HG02885 (cell line): ENCODE measurements at regions not wholly inside any gene's neighbourhood (a gene's known extent, or its start where the extent isn't known, plus 50 kb on each side); places are given as distances from the start of the nearest gene placed in this dataset.
"Not testable (repeated sequence)": the region's sequence is repeated elsewhere in the genome, so short reads cannot be mapped to it uniquely, and the experiment has no call there.

Source experiments
- ATAC-seq: cut with Tn5 transposase; IDR thresholded peaks from one replicate; pipeline ENCODE4 v1.9.1; 2021; ENCODE audit warnings: mild to moderate bottlenecking; ENCODE audit not compliant: unreplicated experiment, poor library complexity

DNA sequence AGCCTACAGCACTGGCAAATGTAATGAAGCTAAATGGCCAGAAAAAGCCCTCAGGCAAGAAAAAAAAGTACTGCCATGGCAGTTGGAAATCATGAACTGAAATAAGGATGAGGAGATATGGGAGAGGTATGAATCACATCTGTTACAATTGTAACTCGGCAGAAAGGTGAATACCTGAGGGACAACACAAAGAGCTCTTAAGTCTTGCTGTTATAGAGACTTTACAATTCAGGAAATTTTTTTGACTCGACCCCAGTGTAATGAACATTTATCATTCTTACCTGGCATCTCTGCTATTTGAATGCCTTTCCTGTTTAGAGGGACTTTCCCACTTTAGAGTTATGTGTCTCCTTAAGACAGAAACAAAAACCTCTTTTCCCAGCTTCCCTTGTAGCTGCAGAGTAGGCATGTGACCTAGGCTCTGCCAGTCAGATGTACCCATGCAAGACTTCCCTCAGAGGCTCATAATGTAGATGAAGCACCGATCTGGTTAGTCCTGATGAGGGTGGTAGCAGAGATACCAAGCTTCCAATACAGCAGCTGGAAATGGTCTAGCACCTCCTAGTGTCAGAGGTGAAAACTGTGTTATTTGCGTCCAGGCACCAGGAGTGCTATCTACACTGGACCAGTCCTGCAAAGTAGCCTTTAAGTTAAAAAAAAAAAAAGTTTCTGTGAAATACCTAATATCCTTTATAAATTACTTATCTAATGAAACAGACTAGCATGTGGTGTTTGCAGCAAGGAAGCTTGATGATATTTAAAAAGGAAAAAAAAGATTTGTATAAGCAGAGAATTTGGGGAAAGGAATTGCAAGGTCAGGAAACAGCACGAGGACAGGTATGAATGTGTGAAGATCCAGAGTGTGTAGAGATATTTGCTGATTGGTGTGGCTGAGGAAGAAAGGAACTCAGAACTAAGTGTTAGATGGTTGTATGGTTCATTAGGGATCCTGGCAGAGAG lies 146.9 kb upstream of the SLC1A3 start:
- ATAC-seq = no peak

DNA sequence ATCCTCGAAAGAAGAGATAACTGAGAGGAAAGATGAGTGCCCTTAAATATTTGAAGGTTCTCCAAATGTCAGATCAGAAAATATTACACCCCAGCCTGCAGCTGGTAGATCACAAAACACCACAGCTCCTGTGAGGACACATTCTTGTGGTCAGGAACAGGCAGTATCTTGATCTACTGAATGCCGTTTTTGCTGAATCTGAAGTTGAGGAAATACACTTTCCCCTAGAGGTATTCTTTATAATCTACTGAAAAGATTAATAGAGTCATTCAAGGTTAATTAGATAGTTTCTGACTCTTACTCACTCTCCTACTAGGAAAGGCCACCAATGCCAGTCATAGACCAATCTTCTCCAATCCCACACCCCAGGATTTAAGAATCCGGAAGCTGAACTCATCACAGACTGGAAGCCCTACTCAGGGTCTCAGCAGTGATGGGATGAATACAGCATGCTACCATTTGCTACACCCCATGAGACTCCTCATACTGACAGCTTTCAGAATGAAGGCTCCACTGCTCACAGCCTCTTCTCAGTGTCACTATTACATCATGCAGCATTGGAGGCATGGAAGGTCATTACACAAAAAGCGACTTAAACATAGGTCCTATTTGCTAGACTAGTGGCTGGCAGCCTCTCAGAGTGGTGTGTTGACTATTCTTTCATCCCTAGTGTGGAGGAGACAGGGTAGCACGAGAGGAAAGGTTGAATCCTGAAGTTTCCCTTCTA lies 143.9 kb upstream of the SLC1A3 start:
- no peak for ATAC-seq

DNA sequence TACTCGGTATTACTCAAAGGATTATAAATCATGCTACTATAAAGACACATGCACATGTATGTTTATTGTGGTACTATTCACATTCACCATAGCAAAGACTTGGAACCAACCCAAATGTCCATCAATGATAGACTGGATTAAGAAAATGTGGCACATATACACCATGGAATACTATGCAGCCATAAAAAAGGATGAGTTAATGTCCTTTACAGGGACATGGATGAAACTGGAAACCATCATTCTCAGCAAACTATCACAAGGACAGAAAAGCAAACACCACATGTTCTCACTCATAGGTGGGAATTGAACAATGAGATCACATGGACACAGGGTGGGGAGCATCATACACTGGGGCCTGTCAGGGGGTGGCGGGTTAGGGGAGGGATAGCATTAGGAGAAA lies 130.5 kb upstream of the SLC1A3 start:
- not testable (repeated sequence) for ATAC-seq

DNA sequence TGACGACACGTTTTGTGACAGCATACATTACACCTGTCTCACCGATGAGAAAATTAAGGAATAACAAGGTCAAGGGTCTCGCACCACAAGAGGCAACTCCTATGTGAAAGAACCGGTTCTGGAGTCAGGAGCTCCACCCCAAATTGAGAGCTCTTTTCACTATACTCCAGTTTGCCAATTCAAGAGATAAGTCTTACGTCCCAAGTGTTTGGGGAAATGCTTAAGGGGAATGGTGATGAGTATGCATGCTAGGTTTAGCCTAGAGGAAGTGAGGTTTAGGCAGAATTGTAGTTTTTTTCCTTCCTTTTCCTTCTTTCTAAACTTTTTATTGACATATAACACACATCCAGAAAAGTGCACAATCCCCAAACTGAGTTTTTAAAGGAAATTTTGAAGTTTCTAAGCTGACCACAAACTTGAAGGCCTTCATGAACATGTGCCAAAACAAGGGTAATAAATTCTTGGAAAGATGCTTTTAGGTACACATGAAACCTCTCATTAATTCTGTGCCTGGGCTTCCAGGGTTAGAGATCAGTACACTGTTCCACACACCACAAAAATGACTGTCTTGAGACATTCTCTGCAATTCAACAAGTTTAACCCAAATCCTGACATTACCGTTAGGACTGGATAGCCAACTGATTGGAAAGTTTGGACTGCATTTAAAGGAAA lies 127.6 kb upstream of the SLC1A3 start:
- no peak for ATAC-seq

DNA sequence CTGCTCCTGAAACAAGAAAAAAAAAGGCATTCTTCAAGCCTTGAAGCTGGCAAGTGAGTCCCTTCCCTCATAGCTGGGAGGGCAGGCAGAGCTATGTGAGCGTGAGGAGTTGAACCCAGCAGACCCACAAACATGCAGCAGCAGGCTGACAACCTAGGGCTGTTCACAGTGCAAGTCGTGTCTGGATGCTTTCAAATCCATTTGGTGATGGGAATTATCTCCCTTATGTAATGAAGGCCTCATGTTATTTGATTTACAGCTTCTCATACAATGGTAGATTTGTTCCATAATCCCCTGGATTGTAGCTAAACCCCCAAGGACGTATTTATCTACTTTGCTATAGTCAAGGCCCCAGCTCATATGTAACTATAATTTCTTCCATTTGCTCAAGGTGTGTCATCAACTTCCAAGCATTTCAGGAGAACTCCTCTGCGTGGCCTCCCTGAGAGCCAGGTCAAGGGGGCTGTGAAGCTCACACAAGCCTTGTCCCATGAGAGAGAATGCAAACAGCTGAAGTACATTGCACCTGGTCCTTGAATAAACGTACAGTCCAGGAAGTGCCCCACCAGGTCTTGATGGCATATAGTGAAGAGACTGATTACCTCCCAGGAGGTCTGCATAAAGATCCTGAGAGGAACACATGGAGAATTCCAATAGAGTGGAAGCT lies 124.8 kb upstream of the SLC1A3 start:
- ATAC-seq = no peak

DNA sequence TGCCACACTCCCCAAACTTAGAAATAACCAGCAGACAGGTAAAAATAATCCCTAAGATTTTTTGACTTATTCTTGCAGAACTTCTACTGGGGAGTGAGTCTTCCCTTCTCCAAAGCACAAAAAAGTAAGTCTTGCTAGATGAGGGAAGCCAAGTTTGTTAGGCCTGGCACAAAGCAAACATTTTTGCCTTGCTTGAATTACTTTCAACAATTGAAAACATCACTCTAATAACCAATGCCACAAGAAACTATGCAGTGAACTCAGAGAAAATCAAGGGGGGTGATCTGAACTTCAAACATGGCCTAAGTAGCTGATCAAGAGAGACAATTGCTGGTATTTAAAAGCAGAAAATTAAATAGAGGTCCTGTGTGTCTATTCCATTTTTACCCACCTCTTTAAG lies 123.6 kb upstream of the SLC1A3 start:
- ATAC-seq = no peak

DNA sequence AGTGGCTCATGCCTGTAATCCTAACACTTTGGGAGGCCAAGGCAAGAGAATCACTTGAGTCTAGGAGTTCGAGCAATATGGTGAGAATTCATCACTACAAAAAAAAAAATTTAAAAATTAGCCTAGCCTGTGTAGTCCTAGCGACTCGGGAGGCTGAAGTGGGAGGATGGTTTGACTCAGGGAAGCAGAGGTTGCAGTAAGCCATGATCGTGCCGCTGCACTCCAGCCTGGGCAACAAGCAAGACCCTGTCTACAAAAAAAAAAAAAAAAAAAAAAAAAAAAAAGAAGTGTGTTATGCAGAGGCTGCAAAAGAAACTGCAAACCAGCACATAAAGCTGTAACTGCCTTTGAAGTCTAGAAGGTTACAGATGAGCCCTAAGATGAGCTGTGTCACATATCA lies 116.9 kb upstream of the SLC1A3 start:
- ATAC-seq = no peak

DNA sequence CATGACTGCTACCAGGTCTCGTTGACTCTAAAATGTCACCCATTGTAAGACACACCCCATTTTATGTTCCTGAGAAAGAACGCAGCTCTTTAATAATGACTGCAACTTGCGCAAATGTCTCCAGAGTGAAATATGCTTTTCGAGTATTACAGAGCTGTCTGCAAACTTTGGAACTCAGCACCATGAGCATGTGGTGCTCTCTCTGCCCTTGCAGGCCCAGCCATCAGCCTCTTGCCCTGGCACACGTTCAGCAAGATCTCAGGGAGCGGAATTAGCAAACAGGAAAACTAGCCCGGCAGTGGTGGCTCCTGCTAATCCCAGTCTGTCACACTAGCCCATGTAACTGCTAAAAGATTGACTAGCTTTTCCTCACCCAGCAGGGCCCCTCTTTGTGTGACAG lies 114.5 kb upstream of the SLC1A3 start:
- ATAC-seq = no peak

DNA sequence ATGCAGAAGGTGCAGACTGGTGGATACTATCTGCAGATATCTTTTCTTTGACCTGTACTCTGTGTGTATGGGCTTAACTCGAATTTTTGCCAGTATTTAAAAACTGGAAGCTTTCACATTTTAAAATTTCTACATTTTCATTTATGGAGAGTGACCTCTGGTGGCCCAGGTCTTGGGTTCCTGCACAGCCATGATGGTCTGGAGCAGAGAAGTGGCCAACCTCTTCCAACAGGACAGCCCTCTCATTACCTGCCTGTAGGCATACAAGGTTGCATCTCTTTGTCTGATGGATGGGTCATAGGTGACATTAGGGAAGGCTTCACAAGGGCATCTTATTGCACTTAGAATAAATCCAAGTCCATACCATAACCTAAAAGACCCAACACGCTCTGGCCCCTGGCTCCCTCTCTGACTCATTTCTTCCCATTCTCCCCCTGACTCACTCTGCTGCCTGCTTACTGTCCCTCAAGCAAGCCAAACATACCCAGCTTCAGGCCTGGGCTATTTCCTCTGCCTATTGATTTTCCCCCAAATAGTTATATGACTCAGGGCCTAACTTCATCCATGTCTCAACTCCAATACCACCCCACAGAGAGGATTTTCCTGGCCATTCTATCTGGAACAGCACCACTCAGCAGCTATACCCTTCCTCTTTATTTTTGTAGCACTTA lies 113.3 kb upstream of the SLC1A3 start:
- ATAC-seq = no peak

DNA sequence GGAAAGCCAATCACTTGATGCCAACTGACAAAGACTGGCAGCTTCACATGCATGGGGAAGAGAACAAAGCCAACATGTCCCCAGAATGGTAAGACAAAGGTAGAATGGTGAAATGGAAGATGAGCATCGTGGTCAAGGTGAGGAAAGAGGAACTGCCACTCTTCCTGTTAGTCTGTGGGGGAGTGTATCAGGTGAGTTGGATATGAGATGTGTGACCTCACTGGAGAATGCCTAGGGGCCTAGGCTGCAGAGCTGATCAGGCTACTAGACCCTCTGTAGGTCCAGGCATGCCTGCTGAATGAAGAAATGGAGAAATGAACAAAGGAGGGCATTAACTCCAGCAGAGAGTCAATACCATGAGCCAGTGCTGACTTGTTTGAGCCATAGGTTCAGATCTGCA lies 112.4 kb upstream of the SLC1A3 start:
- no peak for ATAC-seq

DNA sequence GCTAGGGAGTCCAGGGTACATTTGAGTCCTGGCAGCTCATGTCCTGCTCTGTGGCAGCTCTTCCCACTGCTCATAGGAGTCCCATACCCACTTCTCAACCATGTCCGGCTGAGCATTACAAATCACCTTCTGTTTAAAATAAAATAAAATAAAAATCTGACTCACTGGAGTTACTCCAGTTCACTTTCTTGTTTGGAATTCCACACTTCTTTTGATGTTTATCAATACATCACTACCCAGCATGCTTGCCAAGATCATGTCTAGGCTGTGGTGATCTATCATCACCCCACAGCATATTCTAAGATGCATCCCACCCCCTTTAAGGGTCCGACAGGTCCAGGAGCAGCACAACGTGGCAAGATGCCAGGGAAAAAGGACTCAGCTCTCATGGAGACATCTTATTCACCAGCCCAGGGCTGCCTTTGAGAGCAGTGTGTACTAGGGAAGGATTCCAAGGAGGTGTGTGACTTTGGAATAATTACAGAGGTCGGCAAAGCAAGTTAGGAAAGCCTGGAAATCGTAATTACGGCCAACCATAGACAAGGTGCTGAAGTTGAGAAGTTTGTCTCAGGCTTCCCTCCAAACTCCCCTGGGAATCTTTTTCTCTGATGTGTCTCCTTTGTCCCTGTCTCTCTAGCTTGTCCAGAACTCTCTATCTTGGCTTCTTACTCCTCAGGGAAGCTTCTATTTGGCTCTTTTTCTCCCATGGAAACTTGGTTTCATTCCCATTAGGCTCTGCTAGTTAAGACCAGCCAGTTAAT lies 111.4 kb upstream of the SLC1A3 start:
- no peak for ATAC-seq

DNA sequence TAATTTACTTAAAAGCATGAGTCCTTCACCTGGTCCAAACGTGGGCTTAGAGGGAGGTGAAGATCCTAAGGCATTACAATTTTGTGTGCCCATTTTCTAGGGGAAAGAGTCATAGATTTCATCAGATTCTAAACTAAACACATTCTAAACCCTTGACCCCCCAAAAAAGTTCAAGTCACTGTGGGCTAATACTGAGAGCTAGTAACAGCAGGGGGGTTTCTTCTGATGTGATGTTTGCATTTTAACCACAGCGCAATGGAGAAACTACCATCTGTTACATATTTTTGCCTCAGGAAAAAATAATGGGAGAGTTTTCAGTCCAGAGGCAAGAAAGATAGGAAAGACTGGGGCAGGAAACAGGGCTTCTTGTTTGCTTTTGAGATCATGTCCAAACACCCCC lies 110.8 kb upstream of the SLC1A3 start:
- no peak for ATAC-seq

DNA sequence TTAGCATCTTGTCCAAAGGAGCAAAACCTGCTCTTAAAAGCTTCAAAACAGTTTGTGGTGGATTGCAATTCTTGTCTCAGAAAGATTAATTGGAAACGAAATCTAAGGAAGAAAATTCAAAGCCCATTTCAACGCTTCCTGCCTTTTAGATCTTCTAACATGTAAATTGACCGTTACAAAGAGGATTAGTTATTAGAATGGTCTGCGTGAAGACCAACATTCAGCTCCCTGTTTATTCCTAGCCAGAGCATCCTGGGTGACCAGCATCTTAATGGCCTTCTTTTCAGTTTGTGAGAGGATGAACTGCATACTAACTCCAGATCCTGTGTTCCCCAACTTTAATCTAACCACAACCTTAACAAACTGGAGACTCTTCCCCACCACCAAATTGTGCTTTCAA lies 109.9 kb upstream of the SLC1A3 start:
- ATAC-seq = no peak

DNA sequence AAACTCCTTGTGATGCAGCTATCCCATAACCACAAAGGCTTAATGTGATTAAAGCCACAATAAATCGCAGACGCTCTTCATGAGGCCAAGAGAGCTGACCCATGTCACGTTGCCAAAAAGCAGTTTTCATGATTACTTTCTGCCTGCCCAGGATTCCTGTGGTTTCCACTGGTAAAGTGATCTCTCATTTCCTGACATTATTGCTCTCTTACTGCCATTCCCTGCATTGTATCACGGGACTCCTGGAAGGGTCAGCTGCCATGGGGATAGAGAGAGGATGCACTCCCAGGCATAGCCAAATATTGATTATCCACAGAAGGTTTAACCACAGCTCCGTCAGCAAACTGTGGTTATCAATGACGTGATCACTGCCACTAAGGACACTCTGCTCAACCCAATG lies 103.8 kb upstream of the SLC1A3 start:
- ATAC-seq = no peak

DNA sequence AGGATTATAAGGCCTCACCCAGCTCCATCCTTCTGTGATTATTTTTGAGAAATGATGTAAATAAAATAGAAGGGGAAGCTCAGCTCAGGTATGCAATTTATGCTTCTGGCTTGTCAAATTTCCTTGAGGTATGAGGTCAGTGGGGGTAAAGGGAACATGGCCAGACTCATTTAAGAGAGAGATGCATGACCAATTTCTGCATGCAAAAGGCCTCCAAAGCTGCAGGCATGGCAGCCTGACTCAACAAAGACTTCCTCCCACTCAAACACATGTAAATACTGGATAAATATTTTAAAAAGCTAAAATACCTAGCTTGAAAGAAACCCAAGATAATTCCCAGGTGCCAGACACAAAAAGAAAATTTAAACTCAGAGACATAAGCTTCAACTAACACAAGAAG lies 101.4 kb upstream of the SLC1A3 start:
- no peak for ATAC-seq

DNA sequence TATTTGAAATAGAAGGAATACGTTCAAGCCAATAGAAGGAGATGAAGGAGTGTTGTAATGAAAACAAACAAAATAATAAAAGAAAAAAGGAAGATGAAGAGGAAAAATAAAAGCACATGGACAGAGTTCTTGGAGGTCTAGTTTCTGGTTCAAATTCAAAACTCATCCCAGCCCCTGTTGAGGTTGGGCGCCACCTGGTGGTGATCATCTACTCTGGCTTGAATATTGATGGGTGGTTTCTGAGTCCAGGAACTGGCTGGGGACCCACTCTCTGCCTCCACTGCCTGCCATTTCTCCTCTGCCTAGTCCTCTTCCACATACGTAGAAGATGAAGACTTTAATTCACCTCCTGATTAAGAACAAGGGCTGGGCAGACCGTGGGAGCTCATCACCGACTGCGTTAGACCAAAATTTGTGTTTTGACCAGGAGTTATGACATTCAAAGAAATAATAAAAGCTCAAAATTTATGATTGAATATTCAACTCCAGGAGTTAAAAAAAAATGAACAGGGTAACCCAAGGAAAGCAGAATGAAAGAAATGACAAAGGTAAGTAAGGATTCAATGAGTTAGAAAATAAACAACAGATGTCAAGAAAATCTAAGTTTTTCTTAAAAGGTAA lies 99.0 kb upstream of the SLC1A3 start:
- ATAC-seq = peak; percentile 74

DNA sequence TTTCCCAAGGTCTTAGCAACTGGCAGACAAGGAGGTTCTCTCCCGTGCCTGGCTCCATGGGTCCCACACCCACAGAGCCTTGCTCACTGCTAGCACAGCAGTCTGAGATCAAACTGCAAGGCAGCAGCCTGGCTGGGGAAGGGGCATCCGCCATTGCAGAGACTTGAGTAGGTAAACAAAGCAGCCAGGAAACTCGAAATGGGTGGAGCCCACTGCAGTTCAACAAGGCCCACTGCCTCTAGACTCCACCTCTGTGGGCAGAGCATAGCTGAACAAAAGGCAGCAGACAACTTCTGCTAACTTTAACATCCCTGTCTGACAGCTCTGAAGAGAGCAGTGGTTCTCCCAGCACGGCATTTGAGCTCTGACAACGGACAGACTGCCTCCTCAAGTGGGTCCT lies 98.1 kb upstream of the SLC1A3 start:
- ATAC-seq = not testable (repeated sequence)

DNA sequence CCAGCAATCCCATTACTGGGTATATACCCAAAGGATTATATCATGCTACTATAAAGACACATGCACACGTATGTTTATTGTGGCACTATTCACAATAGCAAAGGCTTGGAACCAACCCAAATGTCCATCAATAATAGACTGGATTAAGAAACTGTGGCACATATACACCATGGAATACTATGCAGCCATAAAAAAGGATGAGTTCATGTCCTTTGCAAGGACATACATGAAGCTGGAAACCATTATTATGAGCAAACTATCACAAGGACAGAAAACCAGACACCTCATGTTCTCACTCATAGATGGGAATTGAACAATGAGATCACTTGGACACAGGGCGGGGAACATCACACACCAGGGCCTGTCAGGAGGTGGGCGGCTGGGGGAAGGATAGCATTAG lies 92.8 kb upstream of the SLC1A3 start:
- ATAC-seq = not testable (repeated sequence)

DNA sequence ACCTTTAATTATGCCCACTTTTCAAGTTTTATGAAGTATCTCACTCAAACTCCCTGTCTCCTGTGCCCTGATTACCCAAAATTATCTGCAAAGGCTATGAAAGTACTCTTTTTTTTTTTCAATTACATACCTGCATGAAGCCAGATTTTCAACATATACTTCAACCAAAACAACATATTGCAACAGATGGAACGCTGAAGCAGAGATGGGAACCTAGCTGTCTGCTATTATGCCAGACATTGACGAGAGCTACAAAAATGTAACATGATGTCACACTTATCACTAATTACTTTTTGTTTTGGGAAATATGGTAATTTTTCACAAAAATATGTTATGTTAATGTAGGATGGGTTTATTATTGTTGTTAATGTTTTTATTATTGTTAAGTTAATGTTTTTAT lies 86.5 kb upstream of the SLC1A3 start:
- no peak for ATAC-seq
